ENCODE measurements at regions not wholly inside any gene's neighbourhood (a gene's known extent, or its start where the extent isn't known, plus 50 kb on each side); places are given as distances from the start of the nearest gene placed in this dataset.
"Not testable (repeated sequence)": the region's sequence is repeated elsewhere in the genome, so short reads cannot be mapped to it uniquely, and the experiment has no call there.

GRCh38 chr3:177883957-177884356 is 652.3 kb upstream of the KCNMB2 start:
- H3K4me3 ChIP-seq (ENCODE audit: insufficient read depth, low read depth, low read length, poor library complexity, severe bottlenecking) = no peak overlapping the region
- H3K36me3 ChIP-seq (ENCODE audit: control insufficient read depth, insufficient read depth, low read length) = no peaks in the 10 kb centered on the region
- H3K27me3 ChIP-seq (replicated peaks; ENCODE audit: control insufficient read depth, insufficient read depth, low read length, poor library complexity, severe bottlenecking) = no peaks in the 10 kb centered on the region
- H3K27ac ChIP-seq (ENCODE audit: insufficient read depth, low read length, poor library complexity, severe bottlenecking) = no peak overlapping the region
- H3K4me1 ChIP-seq (ENCODE audit: control insufficient read depth, insufficient read depth, low read length, poor library complexity, severe bottlenecking) = no peaks in the 10 kb centered on the region
- no peak for DNase-seq
- no peaks in the 10 kb centered on the region for H3K9me3 ChIP-seq (ENCODE audit: control insufficient read depth, low read length)

GRCh38 chr3:177885063-177885462 is 651.2 kb upstream of the KCNMB2 start:
- Histone ChIP-seq H3K36me3 (ENCODE audit: control insufficient read depth, insufficient read depth, low read length) (no peaks in the 10 kb centered on the region), H3K4me3 (ENCODE audit: insufficient read depth, low read depth, low read length, poor library complexity, severe bottlenecking) (no peak overlapping the region), H3K4me1 (ENCODE audit: control insufficient read depth, insufficient read depth, low read length, poor library complexity, severe bottlenecking) (no peaks in the 10 kb centered on the region), H3K9me3 (ENCODE audit: control insufficient read depth, low read length) (no peaks in the 10 kb centered on the region), H3K27ac (ENCODE audit: insufficient read depth, low read length, poor library complexity, severe bottlenecking) (no peak overlapping the region), H3K27me3 (replicated peaks; ENCODE audit: control insufficient read depth, insufficient read depth, low read length, poor library complexity, severe bottlenecking) (no peaks in the 10 kb centered on the region)
- no peak for DNase-seq

GRCh38 chr3:177886501-177886900 is 649.7 kb upstream of the KCNMB2 start:
- DNase-seq = no peak
- Histone ChIP-seq H3K27me3 (replicated peaks; ENCODE audit: control insufficient read depth, insufficient read depth, low read length, poor library complexity, severe bottlenecking) (no peaks in the 10 kb centered on the region), H3K9me3 (ENCODE audit: control insufficient read depth, low read length) (no peaks in the 10 kb centered on the region)

GRCh38 chr3:177887475-177887874 is 648.8 kb upstream of the KCNMB2 start:
- H3K27me3 ChIP-seq (replicated peaks; ENCODE audit: control insufficient read depth, insufficient read depth, low read length, poor library complexity, severe bottlenecking) = no peaks in the 10 kb centered on the region
- H3K9me3 ChIP-seq (ENCODE audit: control insufficient read depth, low read length) = no peaks in the 10 kb centered on the region
- H3K4me3 ChIP-seq (ENCODE audit: insufficient read depth, low read depth, low read length, poor library complexity, severe bottlenecking) = no peak overlapping the region
- DNase-seq = no peak
- H3K36me3 ChIP-seq (ENCODE audit: control insufficient read depth, insufficient read depth, low read length) = no peaks in the 10 kb centered on the region
- H3K27ac ChIP-seq (ENCODE audit: insufficient read depth, low read length, poor library complexity, severe bottlenecking) = no peak overlapping the region
- no peaks in the 10 kb centered on the region for H3K4me1 ChIP-seq (ENCODE audit: control insufficient read depth, insufficient read depth, low read length, poor library complexity, severe bottlenecking)

More at GRCh38 chr3:177886501-177886900, 649.7 kb upstream of the KCNMB2 start:
- Histone ChIP-seq H3K4me1 (ENCODE audit: control insufficient read depth, insufficient read depth, low read length, poor library complexity, severe bottlenecking) (no peaks in the 10 kb centered on the region), H3K36me3 (ENCODE audit: control insufficient read depth, insufficient read depth, low read length) (no peaks in the 10 kb centered on the region), H3K4me3 (ENCODE audit: insufficient read depth, low read depth, low read length, poor library complexity, severe bottlenecking) (no peak overlapping the region), H3K27ac (ENCODE audit: insufficient read depth, low read length, poor library complexity, severe bottlenecking) (no peak overlapping the region)

GRCh38 chr3:177889161-177889560 is 647.1 kb upstream of the KCNMB2 start:
- DNase-seq = no peak
- Histone ChIP-seq H3K36me3 (ENCODE audit: control insufficient read depth, insufficient read depth, low read length) (no peaks in the 10 kb centered on the region), H3K27me3 (replicated peaks; ENCODE audit: control insufficient read depth, insufficient read depth, low read length, poor library complexity, severe bottlenecking) (no peaks in the 10 kb centered on the region), H3K4me1 (ENCODE audit: control insufficient read depth, insufficient read depth, low read length, poor library complexity, severe bottlenecking) (no peaks in the 10 kb centered on the region), H3K9me3 (ENCODE audit: control insufficient read depth, low read length) (no peaks in the 10 kb centered on the region), H3K27ac (ENCODE audit: insufficient read depth, low read length, poor library complexity, severe bottlenecking) (no peak overlapping the region), H3K4me3 (ENCODE audit: insufficient read depth, low read depth, low read length, poor library complexity, severe bottlenecking) (no peak overlapping the region)

- H3K4me1 ChIP-seq (ENCODE audit: control insufficient read depth, insufficient read depth, low read length, poor library complexity, severe bottlenecking) = no peaks in the 10 kb centered on the region
- H3K27ac ChIP-seq (ENCODE audit: insufficient read depth, low read length, poor library complexity, severe bottlenecking) = no peak overlapping the region
- no peak overlapping the region for H3K4me3 ChIP-seq (ENCODE audit: insufficient read depth, low read depth, low read length, poor library complexity, severe bottlenecking)
- no peaks in the 10 kb centered on the region for H3K27me3 ChIP-seq (replicated peaks; ENCODE audit: control insufficient read depth, insufficient read depth, low read length, poor library complexity, severe bottlenecking)
- no peak for DNase-seq
- no peaks in the 10 kb centered on the region for H3K36me3 ChIP-seq (ENCODE audit: control insufficient read depth, insufficient read depth, low read length)
- H3K9me3 ChIP-seq (ENCODE audit: control insufficient read depth, low read length) = no peaks in the 10 kb centered on the region
Observed at GRCh38 chr3:177889652-177890358, 646.4 kb upstream of the KCNMB2 start.

- no peaks in the 10 kb centered on the region for H3K36me3 ChIP-seq (ENCODE audit: control insufficient read depth, insufficient read depth, low read length)
- DNase-seq = no peak
Observed at GRCh38 chr3:177890359-177890683, 645.9 kb upstream of the KCNMB2 start.

GRCh38 chr3:177891569-177891968 is 644.7 kb upstream of the KCNMB2 start:
- not testable (repeated sequence) for H3K9me3 ChIP-seq (ENCODE audit: control insufficient read depth, low read length); H3K4me3 ChIP-seq (ENCODE audit: insufficient read depth, low read depth, low read length, poor library complexity, severe bottlenecking); H3K27me3 ChIP-seq (replicated peaks; ENCODE audit: control insufficient read depth, insufficient read depth, low read length, poor library complexity, severe bottlenecking); H3K36me3 ChIP-seq (ENCODE audit: control insufficient read depth, insufficient read depth, low read length); H3K27ac ChIP-seq (ENCODE audit: insufficient read depth, low read length, poor library complexity, severe bottlenecking); DNase-seq; H3K4me1 ChIP-seq (ENCODE audit: control insufficient read depth, insufficient read depth, low read length, poor library complexity, severe bottlenecking)

More at GRCh38 chr3:177890359-177890683, 645.9 kb upstream of the KCNMB2 start:
- H3K27ac ChIP-seq (ENCODE audit: insufficient read depth, low read length, poor library complexity, severe bottlenecking) = no peak overlapping the region
- H3K27me3 ChIP-seq (replicated peaks; ENCODE audit: control insufficient read depth, insufficient read depth, low read length, poor library complexity, severe bottlenecking) = no peaks in the 10 kb centered on the region
- H3K4me3 ChIP-seq (ENCODE audit: insufficient read depth, low read depth, low read length, poor library complexity, severe bottlenecking) = no peak overlapping the region
- H3K9me3 ChIP-seq (ENCODE audit: control insufficient read depth, low read length) = no peaks in the 10 kb centered on the region
- no peaks in the 10 kb centered on the region for H3K4me1 ChIP-seq (ENCODE audit: control insufficient read depth, insufficient read depth, low read length, poor library complexity, severe bottlenecking)

GRCh38 chr3:177893331-177893730 is 642.9 kb upstream of the KCNMB2 start:
- Histone ChIP-seq H3K27ac (ENCODE audit: insufficient read depth, low read length, poor library complexity, severe bottlenecking) (no peak overlapping the region), H3K4me1 (ENCODE audit: control insufficient read depth, insufficient read depth, low read length, poor library complexity, severe bottlenecking) (no peaks in the 10 kb centered on the region)
- no peak for DNase-seq

GRCh38 chr3:177894081-177894728 is 642.0 kb upstream of the KCNMB2 start:
- H3K36me3 ChIP-seq (ENCODE audit: control insufficient read depth, insufficient read depth, low read length) = no peaks in the 10 kb centered on the region
- H3K4me1 ChIP-seq (ENCODE audit: control insufficient read depth, insufficient read depth, low read length, poor library complexity, severe bottlenecking) = no peaks in the 10 kb centered on the region
- DNase-seq = no peak
- H3K9me3 ChIP-seq (ENCODE audit: control insufficient read depth, low read length) = no peaks in the 10 kb centered on the region
- H3K4me3 ChIP-seq (ENCODE audit: insufficient read depth, low read depth, low read length, poor library complexity, severe bottlenecking) = no peak overlapping the region
- no peak overlapping the region for H3K27ac ChIP-seq (ENCODE audit: insufficient read depth, low read length, poor library complexity, severe bottlenecking)
- no peaks in the 10 kb centered on the region for H3K27me3 ChIP-seq (replicated peaks; ENCODE audit: control insufficient read depth, insufficient read depth, low read length, poor library complexity, severe bottlenecking)

More at GRCh38 chr3:177893331-177893730, 642.9 kb upstream of the KCNMB2 start:
- H3K36me3 ChIP-seq (ENCODE audit: control insufficient read depth, insufficient read depth, low read length) = no peaks in the 10 kb centered on the region
- no peaks in the 10 kb centered on the region for H3K27me3 ChIP-seq (replicated peaks; ENCODE audit: control insufficient read depth, insufficient read depth, low read length, poor library complexity, severe bottlenecking)
- no peak overlapping the region for H3K4me3 ChIP-seq (ENCODE audit: insufficient read depth, low read depth, low read length, poor library complexity, severe bottlenecking)
- H3K9me3 ChIP-seq (ENCODE audit: control insufficient read depth, low read length) = no peaks in the 10 kb centered on the region
